ENCODE measurements at regions not wholly inside any gene's neighbourhood (a gene's known extent, or its start where the extent isn't known, plus 50 kb on each side); places are given as distances from the start of the nearest gene placed in this dataset.

DNA sequence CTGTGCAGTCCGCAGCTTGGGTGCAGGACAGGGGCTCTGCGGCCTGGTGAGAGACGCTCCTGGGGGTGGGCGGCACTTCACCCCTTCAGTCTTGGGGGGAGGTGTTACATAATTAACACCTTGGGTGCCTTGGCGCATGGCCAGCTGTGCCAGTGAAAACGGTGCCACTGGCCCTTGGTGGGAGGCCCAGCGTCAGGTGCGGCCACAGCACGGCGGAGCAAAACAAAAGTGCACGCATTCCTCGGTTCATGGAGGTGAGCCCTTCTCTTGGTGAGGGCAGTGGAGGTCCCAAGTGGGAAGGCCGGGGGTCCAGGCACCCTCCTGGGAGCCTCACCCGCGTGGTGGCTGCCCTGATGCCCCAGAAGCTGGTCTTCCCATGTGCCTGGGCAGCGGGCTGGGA is 89.8 kb downstream of the ENGASE start:
- no peak for TF ChIP-seq POLR2A (IDR thresholded peaks at IDR 0.05; ENCODE audit: low read length)
- no peak for TF ChIP-seq POLR2AphosphoS2 (conservative IDR thresholded peaks at IDR 0.05; ENCODE audit: low read length)
- TF ChIP-seq, protein P1, sequence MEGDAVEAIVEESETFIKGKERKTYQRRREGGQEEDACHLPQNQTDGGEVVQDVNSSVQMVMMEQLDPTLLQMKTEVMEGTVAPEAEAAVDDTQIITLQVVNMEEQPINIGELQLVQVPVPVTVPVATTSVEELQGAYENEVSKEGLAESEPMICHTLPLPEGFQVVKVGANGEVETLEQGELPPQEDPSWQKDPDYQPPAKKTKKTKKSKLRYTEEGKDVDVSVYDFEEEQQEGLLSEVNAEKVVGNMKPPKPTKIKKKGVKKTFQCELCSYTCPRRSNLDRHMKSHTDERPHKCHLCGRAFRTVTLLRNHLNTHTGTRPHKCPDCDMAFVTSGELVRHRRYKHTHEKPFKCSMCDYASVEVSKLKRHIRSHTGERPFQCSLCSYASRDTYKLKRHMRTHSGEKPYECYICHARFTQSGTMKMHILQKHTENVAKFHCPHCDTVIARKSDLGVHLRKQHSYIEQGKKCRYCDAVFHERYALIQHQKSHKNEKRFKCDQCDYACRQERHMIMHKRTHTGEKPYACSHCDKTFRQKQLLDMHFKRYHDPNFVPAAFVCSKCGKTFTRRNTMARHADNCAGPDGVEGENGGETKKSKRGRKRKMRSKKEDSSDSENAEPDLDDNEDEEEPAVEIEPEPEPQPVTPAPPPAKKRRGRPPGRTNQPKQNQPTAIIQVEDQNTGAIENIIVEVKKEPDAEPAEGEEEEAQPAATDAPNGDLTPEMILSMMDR (IDR thresholded peaks at IDR 0.05): no peak
- no peak for TF ChIP-seq BHLHE40 (IDR thresholded peaks at IDR 0.05; ENCODE audit: low read depth, low read length)
- no peak for TF ChIP-seq EHMT2 (IDR thresholded peaks at IDR 0.05; ENCODE audit: low read depth)
- TF ChIP-seq, protein P2, sequence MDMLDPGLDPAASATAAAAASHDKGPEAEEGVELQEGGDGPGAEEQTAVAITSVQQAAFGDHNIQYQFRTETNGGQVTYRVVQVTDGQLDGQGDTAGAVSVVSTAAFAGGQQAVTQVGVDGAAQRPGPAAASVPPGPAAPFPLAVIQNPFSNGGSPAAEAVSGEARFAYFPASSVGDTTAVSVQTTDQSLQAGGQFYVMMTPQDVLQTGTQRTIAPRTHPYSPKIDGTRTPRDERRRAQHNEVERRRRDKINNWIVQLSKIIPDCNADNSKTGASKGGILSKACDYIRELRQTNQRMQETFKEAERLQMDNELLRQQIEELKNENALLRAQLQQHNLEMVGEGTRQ (IDR thresholded peaks at IDR 0.05): no peak
- TF ChIP-seq TP53 (CRISPR knock-in tag; IDR thresholded peaks at IDR 0.05): no peak
- TF ChIP-seq SMC3 (IDR thresholded peaks at IDR 0.05): no peak
- TF ChIP-seq CEBPB (IDR thresholded peaks at IDR 0.05): no peak
- TF ChIP-seq ESRRA (IDR thresholded peaks at IDR 0.05; ENCODE audit: borderline replicate concordance, low read length): no peak
- TF ChIP-seq, protein P3, sequence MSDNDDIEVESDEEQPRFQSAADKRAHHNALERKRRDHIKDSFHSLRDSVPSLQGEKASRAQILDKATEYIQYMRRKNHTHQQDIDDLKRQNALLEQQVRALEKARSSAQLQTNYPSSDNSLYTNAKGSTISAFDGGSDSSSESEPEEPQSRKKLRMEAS (IDR thresholded peaks at IDR 0.05): no peak
- TF ChIP-seq EP300 (IDR thresholded peaks at IDR 0.05): no peak
- TF ChIP-seq MYC (IDR thresholded peaks at IDR 0.05; ENCODE audit: borderline replicate concordance, low read length): no peak
- no peak for TF ChIP-seq RFX5 (IDR thresholded peaks at IDR 0.05)

Measured in A549 (cell line).